K562 (cell line): ENCODE measurements at regions not wholly inside any gene's neighbourhood (a gene's known extent, or its start where the extent isn't known, plus 50 kb on each side); places are given as distances from the start of the nearest gene placed in this dataset.

ENCODE experiments used
- ATAC-seq: fragments of 200-7000 bp; cut with Tn5 transposase; 3 replicates; pipeline ENCODE4 v1.9.1; 2020; ENCODE audit warnings: moderate library complexity
- BruUV-seq: library from RNA; stranded (reverse); fragments of 400-500 nt; replicated peaks from 2 replicates; lab custom pipeline; 2021; lab: Mats Ljungman, UMichigan
- CTCF ChIA-PET: fragments of 300-600 bp; formaldehyde crosslinking; extraction: SDS; loops from one replicate; lab custom pipeline; 2021; ENCODE audit warnings: low intra/inter-chr PET ratio; lab: Yijun Ruan, JAX
- POLR2A ChIA-PET: fragments of 300-600, 350-650 bp; sonication (Branson Sonifier 250); formaldehyde crosslinking; extraction: SDS; loops from one replicate; lab custom pipeline; 2021; ENCODE audit warnings: antibody characterized with exemption, inconsistent platforms; lab: Yijun Ruan, JAX
- DNase-seq, 4 experiments: peaks; one replicate each; pipeline versions ENCODE4 v3.0.0 to v3.0.0-alpha.2; 2011 to 2018; ENCODE audit warnings: low spot score in 3 of 4, mixed read lengths in 3 of 4; ENCODE audit errors: extremely low read depth in 1 of 4
- FAIRE-seq: peaks from 2 replicates; lab custom pipeline; 2011; peaks lifted over from hg19 to GRCh38; lab: Jason Lieb, UNC
- H2AFZ ChIP-seq: 2 replicates; pipeline ENCODE4 v1.6.0; 2011; ENCODE audit warnings: low read depth, low read length, control low read depth, inconsistent platforms
- H3K27ac ChIP-seq: fragments of 200-600 bp; 3 replicates; pipeline ENCODE4 v1.8.0; 2011; ENCODE audit warnings: low read depth, mild to moderate bottlenecking, control low read depth, inconsistent platforms, low read length, moderate library complexity, mixed read lengths; ENCODE audit errors: extremely low read depth
- H3K27me3 ChIP-seq, 2 experiments: fragments of 300-600 bp in 1 of 2; 2 replicates in 1 of 2; 3 replicates in 1 of 2; pipeline versions ENCODE4 v1.6.0 to v1.8.0; 2011; ENCODE audit warnings: inconsistent platforms in 2 of 2, low read length in 2 of 2, mild to moderate bottlenecking in 1 of 2, mixed read lengths in 1 of 2, moderate library complexity in 1 of 2; ENCODE audit not compliant: control insufficient read depth in 2 of 2, insufficient read depth in 2 of 2
- H3K36me3 ChIP-seq: fragments of 300-600 bp; 3 replicates; pipeline ENCODE4 v1.8.0; 2011; ENCODE audit warnings: mild to moderate bottlenecking, low read length, inconsistent platforms; ENCODE audit not compliant: control insufficient read depth, insufficient read depth
- H3K4me1 ChIP-seq, 2 experiments: fragments of 200-600 bp in 1 of 2; replicated peaks in 1 of 2; 2 replicates in 1 of 2; 3 replicates in 1 of 2; pipeline versions ENCODE4 v1.5.1 to v1.8.0; 2011; ENCODE audit warnings: inconsistent platforms in 2 of 2, low read length in 2 of 2, mild to moderate bottlenecking in 1 of 2, mixed read lengths in 1 of 2, moderate library complexity in 1 of 2; ENCODE audit not compliant: control insufficient read depth in 2 of 2, insufficient read depth in 2 of 2
- H3K4me2 ChIP-seq: 2 replicates; pipeline ENCODE4 v1.6.1; 2011; ENCODE audit warnings: low read length, control low read depth, inconsistent platforms, mixed read lengths; ENCODE audit not compliant: insufficient read depth
- H3K4me3 ChIP-seq: fragments of 200-600 bp; sonication (generic), shearing (Covaris generic); 2 replicates; pipeline ENCODE4 v1.5.1; 2016; ENCODE audit warnings: control low read depth, inconsistent platforms
- H3K79me2 ChIP-seq: fragments of 200-600 bp; 3 replicates; pipeline ENCODE4 v1.8.0; 2011; ENCODE audit warnings: low read length, inconsistent platforms; ENCODE audit not compliant: control insufficient read depth, insufficient read depth
- H3K9ac ChIP-seq, 2 experiments: 2 replicates each; pipeline versions ENCODE4 v1.6.0 to v1.6.1; 2011; ENCODE audit warnings: low read depth in 2 of 2, low read length in 2 of 2, control low read depth in 1 of 2, inconsistent platforms in 1 of 2, mild to moderate bottlenecking in 1 of 2, mixed read lengths in 1 of 2; ENCODE audit not compliant: insufficient read depth in 1 of 2
- H3K9me1 ChIP-seq: one replicate; pipeline ENCODE4 v1.6.0; 2011; ENCODE audit warnings: inconsistent platforms, mild to moderate bottlenecking, low read length, moderate library complexity; ENCODE audit not compliant: control insufficient read depth, insufficient read depth
- H3K9me3 ChIP-seq: replicated peaks from 2 replicates; pipeline ENCODE4 v1.5.1; 2011; ENCODE audit warnings: low read depth, low read length, inconsistent platforms; ENCODE audit not compliant: control insufficient read depth, insufficient read depth
- H4K20me1 ChIP-seq: replicated peaks from 2 replicates; pipeline ENCODE4 v1.6.1; 2011; ENCODE audit warnings: low read length, inconsistent platforms, mixed read lengths; ENCODE audit not compliant: control insufficient read depth, insufficient read depth
- CEBPG ChIP-seq, 3 experiments: fragments of 200-800 bp in 1 of 3; sonication (Bioruptor generic) in 1 of 3; sonication (generic) in 1 of 3; formaldehyde crosslinking in 1 of 3; IDR thresholded peaks in 2 of 3; conservative IDR thresholded peaks in 1 of 3; 2 replicates each; pipeline versions ENCODE4 v1.6.1 to v1.8.0; 2016 to 2022; ENCODE audit warnings: missing compliant biosample characterization in 2 of 3, missing genetic modification characterization in 2 of 3, mild to moderate bottlenecking in 1 of 3, missing genetic modification reagents in 1 of 3
- HIVEP1 ChIP-seq: fragments of 250-450 bp; sonication (Bioruptor Pico); IDR thresholded peaks from 2 replicates; pipeline ENCODE4 v1.4.0; 2020; ENCODE audit warnings: mild to moderate bottlenecking
- SREBF2 ChIP-seq: sonication (generic); formaldehyde crosslinking; IDR thresholded peaks from 2 replicates; pipeline ENCODE4 v1.4.0; 2020; ENCODE audit warnings: mild to moderate bottlenecking, missing genetic modification reagents
- TGIF2 ChIP-seq: sonication (generic); formaldehyde crosslinking; IDR thresholded peaks from 2 replicates; pipeline ENCODE4 v1.8.1; 2022; ENCODE audit warnings: mild to moderate bottlenecking, missing genetic modification reagents, moderate library complexity
- TOE1 ChIP-seq, 2 experiments: fragments of 450-650 bp in 1 of 2; sonication (generic) in 1 of 2; formaldehyde crosslinking in 1 of 2; IDR thresholded peaks; 2 replicates each; pipeline versions ENCODE4 v1.7.1 to v1.8.0; 2016 to 2022; ENCODE audit warnings: borderline replicate concordance in 2 of 2, mild to moderate bottlenecking in 2 of 2, antibody characterized with exemption in 1 of 2, inconsistent platforms in 1 of 2, low read depth in 1 of 2, missing genetic modification reagents in 1 of 2, moderate library complexity in 1 of 2
- WGBS: fragments of 100-300 bp; shearing (Covaris generic); methylation state at CpG from one replicate; pipeline ENCODE4 v1.1.6; 2016; ENCODE audit warnings: low coverage, mixed read lengths; ENCODE audit not compliant: insufficient coverage; ENCODE audit errors: missing lambda C conversion rate; 5-methylcytosine and 5-hydroxymethylcytosine counted together
- in situ Hi-C: fragments of 300-500 bp; cut with MboI; formaldehyde crosslinking; loops from 4 replicates; pipeline ENCODE4 v1.15.0; 2018; ENCODE audit warnings: inconsistent platforms, mixed read lengths
- intact Hi-C: fragments of 100-400 bp; cut with micrococcal nuclease; formaldehyde crosslinking; loops from 2 replicates; pipeline ENCODE4 v1.14.2; 2022

DNA sequence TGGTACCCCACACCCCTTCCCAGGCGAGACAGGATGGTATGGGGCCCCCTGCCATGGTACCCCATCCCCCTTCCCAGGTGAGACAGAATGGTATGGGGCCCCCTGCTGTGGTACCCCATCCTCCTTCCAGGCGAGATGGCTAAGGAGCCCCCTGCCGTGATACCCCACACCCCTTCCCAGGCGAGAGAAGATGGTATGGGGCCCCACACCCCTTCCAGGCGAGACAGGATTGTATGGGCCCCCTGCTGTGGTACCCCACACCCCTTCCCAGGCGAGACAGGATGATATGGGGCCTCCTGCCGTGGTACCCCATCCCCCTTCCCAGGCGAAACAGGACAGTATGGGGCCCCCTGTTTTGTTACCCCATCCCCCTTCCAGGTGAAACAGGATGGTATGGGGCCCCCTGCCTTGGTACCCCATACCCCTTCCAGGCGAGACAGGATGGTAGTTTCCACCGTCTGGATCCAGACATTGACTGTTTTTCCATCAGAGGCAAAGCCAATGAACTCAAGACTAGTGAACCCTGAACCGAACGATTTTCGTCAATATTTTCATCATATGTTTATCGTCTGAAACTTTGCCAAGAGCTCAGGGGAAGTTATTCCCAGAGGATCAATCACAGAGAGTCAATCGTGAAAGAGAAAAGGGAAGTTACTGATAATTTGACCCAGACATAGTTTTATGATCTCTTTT lies 75.0 kb downstream of the MYCN start:
- H3K9ac ChIP-seq: no peak overlapping the region
- H3K4me3 ChIP-seq: no peak overlapping the region
- H3K4me2 ChIP-seq: no peak overlapping the region
- no peak for DNase-seq
- no peaks in the 10 kb centered on the region for H4K20me1 ChIP-seq
- H2AFZ ChIP-seq: no peak overlapping the region
- intact Hi-C loops: no loop called here
- no peaks in the 10 kb centered on the region for H3K9me1 ChIP-seq
- WGBS: 0% methylated on average over 11 of the region's 15 CpGs
- H3K79me2 ChIP-seq: no peaks in the 10 kb centered on the region
- CTCF ChIA-PET: no interaction called here
- in situ Hi-C loops: no loop called here
- no peak for ATAC-seq
- no peaks in the 10 kb centered on the region for H3K36me3 ChIP-seq
- no peaks in the 10 kb centered on the region for H3K4me1 ChIP-seq
- peaks cover 4 to 32% of the 10 kb centered on the region in 2 experiments; a peak in 4 of 5 replicates for H3K27me3 ChIP-seq
- POLR2A ChIA-PET: no interaction called here
- no peaks in the 10 kb centered on the region for H3K9me3 ChIP-seq
- H3K27ac ChIP-seq: no peak overlapping the region
- no peak for FAIRE-seq
- TF ChIP-seq SREBF2 (no peak), CEBPG (CRISPR knock-in tag; IDR thresholded peaks at IDR 0.05) (no peak), CEBPG (tag; conservative IDR thresholded peaks at IDR 0.05 in 1 of 2, IDR thresholded peaks at IDR 0.05 in 1 of 2) (no peak), TOE1 (IDR thresholded peaks at IDR 0.05; ENCODE audit: borderline replicate concordance) (no peak), TOE1 (CRISPR knock-in tag; IDR thresholded peaks at IDR 0.05; ENCODE audit: borderline replicate concordance, low read depth) (no peak), TGIF2 (no peak), HIVEP1 (CRISPR knock-in tag) (no peak)
- no TSS peak for BruUV-seq
